ENCODE measurements at regions not wholly inside any gene's neighbourhood (a gene's known extent, or its start where the extent isn't known, plus 50 kb on each side); places are given as distances from the start of the nearest gene placed in this dataset.

DNA sequence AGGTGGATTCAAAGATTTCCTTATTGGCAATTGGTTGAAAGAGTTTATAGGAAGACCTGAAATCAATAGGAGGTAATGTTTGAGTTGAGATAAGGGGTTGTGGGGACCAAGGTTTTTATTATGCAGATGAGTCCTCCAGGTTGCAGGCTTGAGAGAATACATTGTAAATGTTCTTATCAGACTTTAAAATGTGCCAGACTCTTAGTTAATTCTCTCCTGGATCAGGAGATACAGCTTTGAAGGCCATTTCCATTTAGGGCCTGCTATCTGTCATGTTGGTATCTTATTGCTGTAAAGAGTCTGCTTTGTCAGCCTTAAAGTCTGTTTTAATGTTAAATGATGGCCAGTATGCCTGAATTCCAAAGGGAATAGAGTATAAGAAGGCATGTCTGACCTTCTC lies 61.8 kb upstream of the CALCR start:
- no peak for DNase-seq

DNA sequence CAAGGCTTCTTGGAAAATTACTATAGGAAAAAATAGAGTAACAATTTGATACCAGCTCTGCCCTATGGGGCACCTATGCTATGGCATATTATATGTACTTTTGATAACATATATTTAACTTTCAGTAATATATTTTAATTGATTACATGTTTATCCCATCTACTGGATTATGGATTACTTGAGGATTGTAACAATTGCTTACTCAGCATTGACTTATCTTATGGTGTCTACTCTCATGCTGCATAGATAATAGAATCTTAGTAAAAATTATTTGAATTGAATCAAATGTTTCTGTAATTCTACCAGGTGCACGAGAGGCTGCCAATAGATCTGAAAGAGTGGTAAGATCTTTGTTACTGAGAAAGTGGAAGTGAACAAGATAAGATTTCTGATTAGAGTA lies 57.8 kb upstream of the CALCR start:
- no peak for DNase-seq

DNA sequence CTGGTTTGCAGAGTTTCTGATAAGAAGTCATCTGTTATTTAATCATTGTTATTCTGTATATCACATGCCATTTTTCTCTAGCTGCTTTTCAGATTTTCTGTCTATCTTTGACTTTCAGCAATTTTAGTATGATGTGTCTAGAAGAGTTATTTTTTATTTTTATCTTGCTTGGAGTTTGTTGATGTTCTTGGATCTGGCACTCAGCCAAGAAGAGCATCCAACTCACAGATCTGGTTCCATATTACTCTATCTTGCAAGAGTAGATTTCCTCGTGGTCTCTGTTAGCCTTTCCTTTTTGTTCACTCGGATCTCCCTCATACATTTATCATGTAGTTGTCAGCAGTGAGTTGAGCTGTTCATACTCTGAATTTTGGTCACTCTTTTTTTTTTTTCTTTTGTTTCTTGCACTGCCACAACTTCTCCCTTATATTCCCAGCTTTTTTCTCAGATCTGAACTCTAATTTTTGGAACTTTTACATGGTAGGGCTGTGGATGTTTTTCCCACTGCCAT lies 54.8 kb upstream of the CALCR start:
- DNase-seq = no peak

DNA sequence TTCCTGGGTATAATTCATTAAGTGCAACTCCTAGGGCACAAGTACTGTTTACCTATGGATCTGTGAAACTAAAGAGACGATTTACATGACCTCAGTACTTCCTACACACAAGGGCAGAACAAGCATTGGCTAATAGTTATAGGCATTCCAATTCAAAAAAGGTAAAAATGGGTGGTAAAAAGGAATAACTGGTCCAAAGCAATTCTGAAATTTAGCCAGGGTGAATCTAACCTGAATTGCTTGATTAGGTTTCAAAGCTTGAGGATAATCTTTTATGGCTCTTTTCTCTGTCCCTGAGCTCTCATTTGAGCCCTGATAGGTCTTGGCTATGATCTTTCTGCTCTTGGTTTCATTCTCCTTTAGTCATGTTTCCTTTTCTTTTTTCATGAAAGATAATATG lies 52.3 kb upstream of the CALCR start:
- no peak for DNase-seq

All from stimulated activated CD4-positive, alpha-beta T cell treated with anti-CD3 and anti-CD28 coated beads, Interleukin-2, amount 100 ng/mL, for 48 hours (primary cell).